B cell (primary cell): ENCODE measurements at regions not wholly inside any gene's neighbourhood (a gene's known extent, or its start where the extent isn't known, plus 50 kb on each side); places are given as distances from the start of the nearest gene placed in this dataset.

Experiments used
- ATAC-seq: fragments of 200-7000 bp; cut with Tn5 transposase; one replicate; pipeline ENCODE4 v1.10.0; 2021; ENCODE audit warnings: low read depth, mild to moderate bottlenecking, moderate number of reproducible peaks, moderate library complexity
- CTCF ChIA-PET: fragments of 350-600 bp; sonication (Branson Sonifier 250); formaldehyde crosslinking; loops from one replicate; lab custom pipeline; 2021; ENCODE audit warnings: antibody characterized with exemption, inconsistent platforms; lab: Charles Lee
- POLR2A ChIA-PET: fragments of 350-600 bp; sonication (Branson Sonifier 250); formaldehyde crosslinking; loops from one replicate; lab custom pipeline; 2021; ENCODE audit warnings: antibody characterized with exemption; lab: Charles Lee
- DNase-seq: peaks from one replicate; pipeline ENCODE4 v3.0.0; 2013
- H2AFZ ChIP-seq: 2 replicates; pipeline ENCODE4 v1.6.1; 2012; ENCODE audit warnings: mild to moderate bottlenecking, low read depth, low read length; ENCODE audit not compliant: insufficient read depth, poor library complexity, severe bottlenecking
- H3K27ac ChIP-seq, 2 donors: 1 replicate in 1 of 2; 2 replicates in 1 of 2; pipeline ENCODE4 v1.5.1; 2012 to 2013; ENCODE audit warnings: low read length in 2 of 2, mild to moderate bottlenecking in 2 of 2, moderate library complexity in 1 of 2
- H3K27me3 ChIP-seq, 4 experiments: fragments of 200-600 bp in 1 of 4; sonication (generic) in 1 of 4; replicated peaks in 1 of 4; 1 replicate in 2 of 4; 2 replicates in 2 of 4; pipeline versions ENCODE4 v1.6.1 to v1.7.0; 2013 to 2016; ENCODE audit warnings: low read length in 3 of 4, mild to moderate bottlenecking in 2 of 4, mixed read lengths in 1 of 4, moderate library complexity in 1 of 4; ENCODE audit not compliant: insufficient read depth in 4 of 4, control insufficient read depth in 3 of 4; ENCODE audit errors: control extremely low read depth in 1 of 4
- H3K36me3 ChIP-seq, 2 experiments: replicated peaks in 1 of 2; 1 replicate in 1 of 2; 2 replicates in 1 of 2; pipeline versions ENCODE4 v1.6.1 to v1.7.1; 2013; ENCODE audit warnings: low read length in 1 of 2; ENCODE audit not compliant: insufficient read depth in 2 of 2, control insufficient read depth in 1 of 2; ENCODE audit errors: control extremely low read depth in 1 of 2, extremely low read depth in 1 of 2
- H3K4me1 ChIP-seq, 2 donors: fragments of 200-600 bp in 1 of 2; sonication (generic) in 1 of 2; 1 replicate in 1 of 2; 2 replicates in 1 of 2; pipeline versions ENCODE4 v1.5.1 to v1.6.1; 2013 to 2017; ENCODE audit warnings: low read length in 2 of 2; ENCODE audit not compliant: control insufficient read depth in 2 of 2, insufficient read depth in 2 of 2
- H3K4me2 ChIP-seq: replicated peaks from 2 replicates; pipeline ENCODE3; 2012; ENCODE audit warnings: mild to moderate bottlenecking, low read depth, low read length; ENCODE audit not compliant: poor library complexity, severe bottlenecking
- H3K4me3 ChIP-seq, 5 experiments: fragments of 200-600 bp in 1 of 5; sonication (generic) in 1 of 5; 1 replicate in 3 of 5; 2 replicates in 2 of 5; pipeline versions ENCODE4 v1.5.1 to v1.7.0; 2011 to 2016; ENCODE audit warnings: low read length in 4 of 5, mild to moderate bottlenecking in 4 of 5, low read depth in 2 of 5, control low read depth in 1 of 5, moderate library complexity in 1 of 5; ENCODE audit not compliant: insufficient read depth in 1 of 5; ENCODE audit errors: control extremely low read depth in 1 of 5, extremely low read depth in 1 of 5
- H3K79me2 ChIP-seq: fragments of 200-600 bp; sonication (generic); one replicate; pipeline ENCODE4 v1.6.0; 2016; ENCODE audit warnings: low read length; ENCODE audit not compliant: control insufficient read depth, insufficient read depth
- H3K9ac ChIP-seq: fragments of 200-600 bp; sonication (generic); 2 replicates; pipeline ENCODE4 v1.6.1; 2017; ENCODE audit warnings: mild to moderate bottlenecking, low read length, moderate library complexity
- H3K9me3 ChIP-seq, 3 donors: one replicate each; pipeline versions ENCODE4 v1.6.1 to v1.7.1; 2013; ENCODE audit warnings: low read length in 2 of 3; ENCODE audit not compliant: control insufficient read depth in 2 of 3, insufficient read depth in 1 of 3; ENCODE audit errors: control extremely low read depth in 1 of 3
- H4K20me1 ChIP-seq: 2 replicates; pipeline ENCODE4 v1.6.0; 2012; ENCODE audit warnings: mild to moderate bottlenecking, low read length; ENCODE audit not compliant: insufficient read depth, control insufficient read depth, poor library complexity, severe bottlenecking
- H3K27ac Mint-ChIP-seq: one replicate; pipeline ENCODE4 v1.8.0; 2021; ENCODE audit warnings: mixed read lengths
- H3K27me3 Mint-ChIP-seq: one replicate; pipeline ENCODE4 v1.8.0; 2021; ENCODE audit warnings: mixed read lengths
- H3K4me1 Mint-ChIP-seq: one replicate; pipeline ENCODE4 v1.8.0; 2021; ENCODE audit warnings: mixed read lengths
- H3K4me3 Mint-ChIP-seq: one replicate; pipeline ENCODE4 v1.8.0; 2021; ENCODE audit warnings: mixed read lengths
- H3K9me3 Mint-ChIP-seq: one replicate; pipeline ENCODE4 v1.8.0; 2022; ENCODE audit warnings: mixed read lengths; ENCODE audit not compliant: insufficient read depth
- CTCF ChIP-seq: fragments of 200-600 bp; IDR thresholded peaks from one replicate; pipeline ENCODE4 v1.8.0; 2022; ENCODE audit warnings: antibody characterized with exemption, mild to moderate bottlenecking
- EZH2 ChIP-seq: IDR thresholded peaks from 2 replicates; pipeline ENCODE4 v1.6.1; 2012; ENCODE audit warnings: borderline replicate concordance, low read depth, mild to moderate bottlenecking, moderate library complexity, low read length; ENCODE audit not compliant: insufficient read depth, poor library complexity, severe bottlenecking
- WGBS: methylation state at CpG from one replicate; pipeline ENCODE4 v1.1.5; 2013; ENCODE audit warnings: missing lambda C conversion rate; ENCODE audit not compliant: insufficient coverage; 5-methylcytosine and 5-hydroxymethylcytosine counted together
- intact Hi-C: fragments of 100-400 bp; cut with micrococcal nuclease; formaldehyde crosslinking; loops from one replicate; pipeline ENCODE4 v1.10.0; 2022

GRCh38 chr7:142471820-142472219, 214.0 kb upstream of the PRSS58 start:
- Histone ChIP-seq H3K27ac (no peak overlapping the region), H2AFZ (no peak overlapping the region), H3K4me2 (no peak overlapping the region), H3K9ac (no peak overlapping the region), H3K4me3 (no peak overlapping the region), H3K4me1 (peaks cover 3 to 4% of the 10 kb centered on the region in 2 donors), H3K27me3 (peaks cover 0 to 6% (median 2%) of the 10 kb centered on the region in 4 experiments), H3K79me2 (no peaks in the 10 kb centered on the region), H4K20me1 (no peaks in the 10 kb centered on the region), H3K9me3 (no peaks in the 10 kb centered on the region), H3K36me3 (no peaks in the 10 kb centered on the region)
- WGBS: no CpG with 5 or more reads among the region's 1 CpG
- no peak for DNase-seq
- intact Hi-C loops: loop anchor here (1.0 kb wide), 1 partner anchor 37 kb away; no protein-coding TSS in a partner anchor
- Mint-ChIP-seq H3K4me1 (peaks cover 5% of the 10 kb centered on the region), H3K27me3 (peaks cover 27% of the 10 kb centered on the region), H3K27ac (no peak overlapping the region), H3K4me3 (no peak overlapping the region), H3K9me3 (no peaks in the 10 kb centered on the region)
- ChIA-PET POLR2A (no interaction called here), CTCF (interaction anchor here (3.5 kb wide), 1 partner anchor 10 kb away, joined by 13 read pairs; no protein-coding TSS in a partner anchor)
- ATAC-seq: no peak
- no peak for TF ChIP-seq CTCF
- no peak for TF ChIP-seq EZH2

DNA sequence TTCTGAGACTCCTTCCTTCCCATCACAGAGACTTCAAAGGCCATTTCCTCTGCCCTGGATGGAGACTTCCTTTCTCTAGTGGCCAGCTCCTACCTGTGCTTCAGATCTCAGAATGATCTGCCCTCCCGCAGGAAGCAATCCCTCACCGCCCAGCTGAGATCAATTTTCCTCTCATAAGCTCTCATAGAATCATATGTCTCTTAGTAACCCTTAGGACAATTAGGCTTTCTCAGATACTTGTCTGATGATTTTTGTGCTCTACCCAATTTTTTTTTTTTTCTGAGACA, 212.6 kb upstream of the PRSS58 start:
- intact Hi-C loops: no loop called here
- H3K27ac Mint-ChIP-seq: no peak overlapping the region
- peaks cover 5% of the 10 kb centered on the region for H3K4me1 Mint-ChIP-seq
- peaks cover 29% of the 10 kb centered on the region for H3K27me3 Mint-ChIP-seq
- H3K9me3 ChIP-seq: no peaks in the 10 kb centered on the region
- H3K4me2 ChIP-seq: no peak overlapping the region
- DNase-seq: no peak
- ATAC-seq: no peak
- POLR2A ChIA-PET: no interaction called here
- no peak overlapping the region for H3K9ac ChIP-seq
- no peaks in the 10 kb centered on the region for H3K9me3 Mint-ChIP-seq
- H3K4me1 ChIP-seq: peaks cover 3 to 4% of the 10 kb centered on the region in 2 donors
- TF ChIP-seq CTCF: no peak
- TF ChIP-seq EZH2: no peak
- H3K79me2 ChIP-seq: no peaks in the 10 kb centered on the region
- no peak overlapping the region for H2AFZ ChIP-seq
- no peak overlapping the region for H3K27ac ChIP-seq
- CTCF ChIA-PET: interaction anchor here (0.9 to 1.4 kb wide), 4 partner anchors 8 to 13 kb away, joined by 3 to 5 read pairs (median 4); no protein-coding TSS in a partner anchor
- H3K27me3 ChIP-seq: peaks cover 0 to 6% (median 3%) of the 10 kb centered on the region in 4 experiments
- no peak overlapping the region for H3K4me3 Mint-ChIP-seq
- H3K36me3 ChIP-seq: no peaks in the 10 kb centered on the region
- H4K20me1 ChIP-seq: no peaks in the 10 kb centered on the region
- WGBS: 68% methylated on average over 2 of the region's 2 CpGs
- no peak overlapping the region for H3K4me3 ChIP-seq
